D721Med (cell line): ENCODE measurements at regions not wholly inside any gene's neighbourhood (a gene's known extent, or its start where the extent isn't known, plus 50 kb on each side); places are given as distances from the start of the nearest gene placed in this dataset.

Source experiments
- DNase-seq: peaks from one replicate; pipeline ENCODE4 v3.0.0; 2011; ENCODE audit warnings: low spot score; ENCODE audit not compliant: insufficient read length
- FAIRE-seq: peaks from 2 replicates; lab custom pipeline; 2011; peaks lifted over from hg19 to GRCh38; lab: Jason Lieb, UNC
- TF ChIP-seq, protein P1 (sequence below): IDR thresholded peaks from 2 replicates; pipeline ENCODE4 v1.5.1; 2012; ENCODE audit warnings: mild to moderate bottlenecking, control low read depth; ENCODE audit not compliant: insufficient read depth; ENCODE audit errors: missing control alignments

- FAIRE-seq: no peak
- DNase-seq: no peak
- TF ChIP-seq, protein P1, sequence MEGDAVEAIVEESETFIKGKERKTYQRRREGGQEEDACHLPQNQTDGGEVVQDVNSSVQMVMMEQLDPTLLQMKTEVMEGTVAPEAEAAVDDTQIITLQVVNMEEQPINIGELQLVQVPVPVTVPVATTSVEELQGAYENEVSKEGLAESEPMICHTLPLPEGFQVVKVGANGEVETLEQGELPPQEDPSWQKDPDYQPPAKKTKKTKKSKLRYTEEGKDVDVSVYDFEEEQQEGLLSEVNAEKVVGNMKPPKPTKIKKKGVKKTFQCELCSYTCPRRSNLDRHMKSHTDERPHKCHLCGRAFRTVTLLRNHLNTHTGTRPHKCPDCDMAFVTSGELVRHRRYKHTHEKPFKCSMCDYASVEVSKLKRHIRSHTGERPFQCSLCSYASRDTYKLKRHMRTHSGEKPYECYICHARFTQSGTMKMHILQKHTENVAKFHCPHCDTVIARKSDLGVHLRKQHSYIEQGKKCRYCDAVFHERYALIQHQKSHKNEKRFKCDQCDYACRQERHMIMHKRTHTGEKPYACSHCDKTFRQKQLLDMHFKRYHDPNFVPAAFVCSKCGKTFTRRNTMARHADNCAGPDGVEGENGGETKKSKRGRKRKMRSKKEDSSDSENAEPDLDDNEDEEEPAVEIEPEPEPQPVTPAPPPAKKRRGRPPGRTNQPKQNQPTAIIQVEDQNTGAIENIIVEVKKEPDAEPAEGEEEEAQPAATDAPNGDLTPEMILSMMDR: no peak
These were observed 61.5 kb upstream of the PRR16 start for GRCh38 chr5:120402606-120403005.

- no peak for FAIRE-seq
- no peak for DNase-seq
- TF ChIP-seq, protein P1: no peak
These were observed 58.7 kb upstream of the PRR16 start for GRCh38 chr5:120405286-120405864.

GRCh38 chr5:120405923-120406322 is 58.2 kb upstream of the PRR16 start:
- TF ChIP-seq, protein P1: no peak
- DNase-seq (no peak), FAIRE-seq (no peak)

- DNase-seq (no peak), FAIRE-seq (no peak)
- TF ChIP-seq, protein P1: no peak
These were observed 50.4 kb upstream of the PRR16 start for GRCh38 chr5:120413686-120414085.
